Islet of Langerhans (tissue), 1 donor: ENCODE measurements at regions not wholly inside any gene's neighbourhood (a gene's known extent, or its start where the extent isn't known, plus 50 kb on each side); places are given as distances from the start of the nearest gene placed in this dataset.
"Not testable (repeated sequence)": the region's sequence is repeated elsewhere in the genome, so short reads cannot be mapped to it uniquely, and the experiment has no call there.

Source experiments
- FAIRE-seq: peaks from one replicate; lab custom pipeline; 2011; peaks lifted over from hg19 to GRCh38; lab: Jason Lieb, UNC

DNA sequence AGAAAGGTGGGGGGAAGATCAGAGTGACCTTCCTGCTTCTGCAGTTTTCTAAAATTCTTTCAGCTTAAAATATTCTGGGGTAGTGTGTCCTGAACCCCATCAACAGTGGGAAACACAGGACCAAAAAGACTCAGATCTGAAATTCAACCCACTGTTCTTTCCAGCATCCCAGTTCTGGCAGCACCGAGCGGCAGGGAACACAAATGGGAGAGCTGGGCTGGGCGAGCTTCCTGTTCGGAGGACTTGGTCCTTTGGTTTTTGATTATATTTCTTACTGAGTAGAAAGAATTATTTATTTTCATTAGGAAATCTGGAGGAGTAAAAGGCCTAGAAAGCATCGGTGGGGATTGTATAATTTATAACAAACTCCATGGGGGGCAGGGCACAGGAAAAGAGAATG, 239.1 kb downstream of the COG6 start:
- no peak for FAIRE-seq

DNA sequence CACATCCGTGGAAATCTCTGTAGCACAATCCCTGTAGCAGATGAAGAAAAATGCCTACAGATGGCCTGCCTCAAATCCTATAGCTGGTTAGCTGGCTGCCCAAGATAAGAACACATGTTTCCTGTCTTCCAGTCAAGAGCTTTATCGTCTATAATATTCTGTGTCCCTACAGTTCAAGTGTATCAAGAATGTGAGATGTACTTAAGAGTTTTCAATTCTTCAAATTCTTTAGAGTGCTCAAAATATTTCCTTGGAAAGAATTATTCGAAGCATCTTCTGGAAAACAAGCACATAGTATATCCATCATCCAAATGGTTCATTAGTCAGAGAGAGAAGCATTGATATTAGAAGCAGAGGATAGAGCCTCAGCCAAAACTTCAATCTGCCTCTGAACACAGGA, 239.8 kb downstream of the COG6 start:
- no peak for FAIRE-seq

DNA sequence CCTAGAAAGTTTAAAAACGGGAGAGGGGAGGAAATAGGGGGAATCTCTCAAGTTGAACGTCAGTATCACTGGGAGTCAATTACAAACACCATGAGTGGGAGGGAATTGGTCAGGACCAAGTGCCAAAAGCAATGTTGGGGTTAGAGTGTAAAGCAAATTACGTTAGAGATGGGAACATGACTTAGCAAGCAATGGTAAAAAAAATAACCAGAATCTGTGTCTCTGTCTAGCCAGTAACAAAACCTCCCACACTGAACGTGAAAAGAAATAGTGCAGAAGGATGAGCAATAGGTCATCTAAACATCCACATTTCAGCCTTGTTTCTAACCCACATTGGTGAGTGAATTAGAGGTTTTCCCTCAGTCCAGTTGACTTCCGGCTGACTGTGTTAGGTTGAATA, 242.2 kb downstream of the COG6 start:
- no peak for FAIRE-seq

DNA sequence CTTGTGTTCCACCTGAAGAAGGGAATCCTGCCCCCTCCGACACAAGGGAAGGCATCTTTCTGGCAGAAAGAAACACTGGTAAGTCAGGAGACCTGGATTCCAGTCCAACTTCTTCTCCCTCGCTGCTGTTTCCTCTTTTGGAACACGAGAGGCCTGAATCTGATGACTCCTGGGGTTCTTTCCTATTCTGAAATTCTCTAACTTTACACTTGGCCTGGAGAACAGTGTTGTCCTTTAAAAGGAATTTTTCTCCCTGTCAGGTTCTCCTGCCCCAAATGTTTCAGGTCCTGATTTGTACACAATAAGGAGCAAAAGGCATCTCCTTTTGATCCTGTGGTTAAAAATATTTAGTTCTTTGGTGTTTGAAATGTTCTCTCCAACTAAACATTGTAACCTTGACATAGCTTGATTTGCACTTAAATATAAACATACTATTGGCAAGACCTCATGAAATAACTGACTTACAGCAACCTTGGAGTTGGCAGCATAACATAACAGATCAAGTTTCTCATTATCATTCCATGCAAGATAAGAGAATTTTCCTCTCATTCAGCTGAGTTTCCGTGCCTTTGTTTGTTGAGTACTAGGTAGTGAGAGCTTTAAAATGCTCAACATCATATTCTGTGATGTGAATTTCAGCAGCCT, 244.8 kb downstream of the COG6 start:
- no peak for FAIRE-seq

DNA sequence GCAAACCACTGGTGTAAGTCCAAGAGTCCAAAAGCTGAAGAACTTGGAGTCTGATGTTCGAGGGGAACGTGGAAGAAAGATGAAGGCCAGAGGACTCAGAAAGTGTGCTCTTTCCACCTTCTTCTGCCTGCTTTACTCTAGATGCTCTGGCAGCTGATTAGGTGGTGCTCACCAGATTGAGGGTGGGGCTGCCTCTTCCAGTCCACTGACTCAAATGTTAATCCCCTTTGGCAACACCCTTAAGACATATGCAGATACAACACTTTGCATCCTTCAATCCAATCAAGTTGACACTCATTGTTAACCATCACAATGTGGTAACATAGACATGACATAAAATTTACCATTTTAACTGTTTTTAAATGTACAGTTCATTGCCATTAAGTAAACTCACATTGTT, 249.5 kb downstream of the COG6 start:
- FAIRE-seq = no peak

DNA sequence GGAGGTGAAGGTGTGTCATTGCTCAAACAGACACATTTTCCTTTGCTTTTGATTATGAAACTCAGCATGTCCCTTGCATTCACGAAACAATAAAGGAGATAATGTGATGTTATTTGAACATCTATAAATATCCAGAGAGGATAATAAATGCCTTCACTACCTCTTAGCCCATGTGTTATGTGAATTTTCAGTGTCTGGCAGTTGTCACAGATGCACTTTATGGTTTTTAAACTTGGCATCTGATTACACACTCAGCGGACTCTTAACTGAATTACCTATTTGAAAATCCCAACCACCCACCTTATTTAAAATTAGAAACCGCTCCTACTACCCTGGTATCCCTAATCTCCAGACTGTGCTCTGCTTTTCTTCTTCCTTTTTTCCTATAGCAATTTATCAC, 254.2 kb downstream of the COG6 start:
- no peak for FAIRE-seq

DNA sequence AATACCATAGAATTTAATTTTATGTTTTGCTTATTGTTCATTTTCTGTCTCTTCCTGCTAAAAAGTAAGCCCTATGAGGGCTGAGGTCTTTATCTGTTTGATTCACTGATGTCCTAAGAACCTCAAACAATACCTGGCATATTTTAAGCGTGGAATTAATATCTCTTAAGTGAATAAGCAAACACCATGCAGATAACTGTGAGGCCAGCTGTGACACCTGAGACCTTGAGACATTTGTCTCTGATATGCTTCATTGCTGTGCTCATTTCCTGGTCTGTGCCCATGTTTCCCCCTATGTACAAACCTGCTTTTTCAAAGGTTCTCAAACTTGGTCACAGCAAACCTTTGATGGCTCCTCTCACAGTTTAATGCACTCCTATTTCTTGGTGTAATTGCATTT, 254.6 kb downstream of the COG6 start:
- FAIRE-seq = no peak

DNA sequence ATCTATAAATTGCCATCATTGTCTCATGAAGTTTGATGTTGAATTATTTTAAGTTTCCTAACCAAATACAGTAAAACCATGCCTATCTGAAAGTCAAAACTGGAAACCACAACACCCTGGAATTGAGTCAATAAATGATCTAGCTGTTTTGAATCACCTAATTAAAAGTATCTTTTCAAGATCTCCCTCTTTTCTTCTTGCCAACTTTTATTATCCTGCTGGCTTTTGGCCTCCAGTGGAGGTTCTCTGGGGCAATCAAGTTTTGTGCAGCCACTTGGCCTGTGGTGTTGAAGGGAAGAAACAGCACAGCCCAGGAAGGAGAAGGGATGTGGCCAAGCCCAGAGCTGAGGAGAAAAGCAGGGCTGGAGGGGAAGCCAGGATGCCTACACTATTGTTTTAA, 255.4 kb downstream of the COG6 start:
- FAIRE-seq = no peak

DNA sequence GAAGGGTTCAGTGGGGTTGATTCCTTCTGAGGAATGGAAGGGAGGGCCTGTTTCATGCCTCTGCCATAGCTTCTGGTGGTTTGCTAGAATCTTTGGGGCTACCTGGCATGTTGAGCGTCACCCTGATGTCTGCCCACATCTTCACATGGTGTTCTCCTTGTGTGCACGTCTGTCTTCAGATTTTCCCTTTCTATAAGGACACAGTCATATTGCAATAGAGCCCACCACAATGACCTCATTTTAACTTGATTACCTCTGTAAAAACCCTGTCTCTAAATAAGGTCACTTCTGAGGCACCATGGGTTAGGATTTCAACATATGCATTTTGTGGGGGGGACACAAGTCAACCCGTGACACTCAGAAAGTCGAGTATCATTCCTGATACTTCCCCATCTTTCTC, 257.9 kb downstream of the COG6 start:
- no peak for FAIRE-seq

DNA sequence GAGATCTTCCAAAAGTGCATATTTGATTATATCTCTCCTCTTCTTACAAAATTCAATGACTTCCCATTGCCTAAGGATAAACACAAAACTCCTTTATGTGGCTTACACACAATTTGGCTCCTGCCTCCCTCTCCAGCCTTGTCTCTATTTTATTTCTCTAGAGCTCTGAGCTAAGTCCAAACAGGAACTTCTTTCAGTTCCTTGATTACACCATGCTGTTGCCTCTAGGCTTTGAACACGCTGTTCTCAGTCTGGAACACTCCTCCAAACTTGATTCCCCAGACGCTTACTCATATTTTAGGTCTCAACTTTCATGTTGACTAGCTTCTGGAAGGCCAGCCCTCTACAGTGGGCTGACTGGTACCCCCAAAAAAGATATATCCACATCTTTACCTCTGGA, 258.5 kb downstream of the COG6 start:
- FAIRE-seq = no peak

DNA sequence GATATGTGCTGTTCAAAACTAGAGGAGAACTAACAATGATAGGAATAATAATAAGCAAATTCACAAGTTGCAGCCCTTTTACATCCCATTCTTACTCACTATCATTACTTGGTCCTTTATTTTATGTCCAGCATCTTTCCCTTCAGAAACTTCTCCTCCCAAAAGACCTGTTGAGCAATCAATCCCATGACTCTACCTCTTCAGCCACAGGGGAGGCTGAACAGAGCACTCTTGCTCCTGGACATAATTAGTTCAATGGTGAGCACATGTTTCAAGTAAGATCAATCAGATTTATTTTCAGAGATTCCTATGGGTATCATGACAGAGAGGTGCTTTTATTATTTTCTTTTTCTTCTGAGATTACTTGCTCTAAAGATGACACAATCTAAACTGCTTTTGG, 260.0 kb downstream of the COG6 start:
- FAIRE-seq = no peak

DNA sequence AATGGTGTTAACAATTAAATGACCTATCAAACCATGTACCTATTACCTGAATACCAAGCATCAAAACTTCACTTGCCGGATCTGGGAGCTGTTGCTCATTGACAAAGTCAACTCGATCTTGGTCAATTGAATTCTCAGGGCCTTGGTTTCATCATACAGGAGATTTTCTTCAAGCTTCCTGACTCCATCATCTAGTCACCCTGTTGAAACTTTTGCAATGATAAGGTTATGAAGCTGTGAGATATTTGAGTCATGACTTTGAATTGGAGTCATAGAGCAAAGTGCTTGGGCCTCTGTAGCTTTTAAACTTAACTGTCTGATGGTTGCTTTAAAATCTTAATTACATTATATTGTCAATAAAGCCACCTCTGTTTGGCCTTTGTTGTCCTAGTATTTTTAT, 260.9 kb downstream of the COG6 start:
- FAIRE-seq = no peak

DNA sequence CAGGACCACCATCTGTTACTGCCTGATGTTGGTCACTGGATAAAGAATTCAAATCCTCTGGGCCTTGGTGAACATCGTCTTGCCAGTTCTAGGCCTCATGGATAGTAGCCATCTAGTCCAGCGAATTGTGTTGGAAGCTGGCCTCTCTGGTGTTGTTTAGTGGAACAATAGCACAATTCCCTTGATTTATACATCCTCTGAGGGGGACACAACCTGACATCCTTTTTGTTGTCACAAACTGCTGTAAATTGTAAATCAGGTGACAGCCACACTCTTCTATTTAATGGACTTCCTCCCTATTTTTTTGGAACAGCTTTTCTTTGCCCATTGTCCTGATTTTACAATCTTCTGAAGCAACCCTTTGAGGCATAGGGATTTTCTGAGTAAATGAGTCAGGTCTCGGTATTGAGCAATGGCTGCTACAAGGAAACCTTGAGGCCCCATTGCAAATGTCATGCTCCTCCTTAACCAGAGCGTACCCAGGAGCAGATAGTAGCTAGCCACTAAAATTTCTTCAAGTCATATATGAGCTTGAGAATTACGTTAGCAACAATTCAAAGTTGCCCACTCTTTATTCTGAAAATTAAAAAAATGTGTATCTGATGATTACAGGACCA, 263.3 kb downstream of the COG6 start:
- no peak for FAIRE-seq

DNA sequence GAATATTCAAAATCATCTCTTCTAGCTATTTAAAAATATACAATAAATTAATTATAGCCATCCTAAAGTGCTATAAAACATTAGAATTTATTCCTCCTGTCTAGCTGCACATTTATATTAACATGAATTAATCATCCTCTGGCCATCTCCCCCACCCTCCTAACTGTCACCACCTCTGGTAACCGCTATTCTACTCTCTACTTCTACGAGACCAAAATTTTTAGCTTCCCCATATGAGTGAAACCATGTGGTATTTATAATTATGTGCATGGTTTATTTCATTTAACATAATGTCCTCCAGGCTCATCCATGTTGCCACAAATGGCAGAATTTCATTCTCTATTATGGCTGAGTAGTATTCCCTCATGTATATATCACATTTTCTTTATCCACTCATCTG, 265.2 kb downstream of the COG6 start:
- FAIRE-seq = no peak

DNA sequence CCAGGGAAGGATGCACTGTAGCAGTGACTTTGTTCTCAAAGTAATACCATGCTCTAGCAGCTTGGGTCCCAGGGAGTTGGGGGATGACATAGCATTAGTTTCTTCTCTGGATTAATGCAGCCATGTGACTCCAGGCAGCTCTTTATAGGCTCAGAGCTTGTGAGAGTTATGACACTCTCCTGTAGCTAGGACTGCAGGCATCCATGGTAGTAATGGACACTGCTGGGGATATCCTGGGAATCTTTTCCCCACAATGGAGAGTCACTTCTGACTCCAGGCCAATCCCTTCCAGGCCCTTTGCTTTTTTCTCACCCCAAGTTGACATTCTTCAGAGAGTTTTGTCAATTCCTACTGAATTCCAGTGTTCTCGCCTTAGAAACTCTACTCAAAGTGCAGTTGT, 270.9 kb downstream of the COG6 start:
- no peak for FAIRE-seq

DNA sequence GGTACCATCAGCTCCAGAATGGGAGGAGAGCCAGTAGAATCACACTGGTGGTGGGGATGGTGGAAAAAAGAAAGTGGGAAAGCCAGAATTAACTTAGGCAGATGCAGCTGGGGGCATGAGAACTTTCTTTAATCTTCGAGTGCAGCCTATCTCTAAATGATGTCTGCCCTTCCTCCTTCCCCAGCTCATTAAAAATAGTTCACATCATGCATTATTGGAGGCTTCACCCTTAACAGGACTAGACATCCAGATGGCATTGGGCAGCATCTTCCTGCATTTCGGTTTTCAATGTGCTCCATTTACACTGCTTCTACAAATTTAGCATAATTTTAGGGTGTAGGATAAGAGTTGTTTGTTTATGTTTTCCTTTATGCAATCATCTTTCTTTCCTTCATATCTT, 272.8 kb downstream of the COG6 start:
- no peak for FAIRE-seq

DNA sequence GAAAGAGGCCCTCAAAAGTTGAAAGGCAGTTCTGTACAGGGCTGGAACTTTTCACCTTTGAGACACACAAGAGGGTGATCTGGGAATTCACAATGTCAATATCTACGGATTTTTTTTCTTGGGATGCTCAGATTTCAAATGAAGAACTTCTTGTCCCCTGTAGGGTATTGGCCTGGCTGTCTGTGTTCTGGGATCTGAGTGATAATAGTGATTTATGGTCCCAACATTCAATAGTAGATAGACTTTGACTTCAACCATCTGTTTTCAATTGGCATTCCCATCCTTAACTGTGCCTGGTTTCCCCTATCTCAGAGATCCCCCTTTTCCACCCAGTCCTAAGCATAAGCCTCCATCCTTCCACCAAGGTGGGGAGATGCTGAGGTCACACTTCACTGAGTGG, 274.1 kb downstream of the COG6 start:
- no peak for FAIRE-seq

DNA sequence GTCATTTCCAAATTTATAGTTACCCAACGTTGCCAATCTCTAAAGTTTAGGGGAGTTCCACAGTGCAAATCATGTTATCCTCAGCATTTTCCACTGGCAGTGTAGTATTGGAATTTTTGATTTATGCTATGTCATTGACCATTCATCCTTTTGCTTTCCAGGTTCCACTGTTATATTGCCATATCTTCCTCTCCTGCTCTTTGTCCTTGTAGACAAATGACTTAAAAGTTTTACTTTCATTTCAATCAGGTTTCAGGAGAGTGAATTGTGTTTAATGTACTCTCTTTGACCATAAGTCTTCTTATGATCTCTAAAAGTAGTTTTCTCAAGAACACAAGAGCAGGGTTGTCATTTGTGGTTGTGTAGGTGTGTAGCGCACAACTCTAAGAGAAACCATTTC, 274.6 kb downstream of the COG6 start:
- no peak for FAIRE-seq

DNA sequence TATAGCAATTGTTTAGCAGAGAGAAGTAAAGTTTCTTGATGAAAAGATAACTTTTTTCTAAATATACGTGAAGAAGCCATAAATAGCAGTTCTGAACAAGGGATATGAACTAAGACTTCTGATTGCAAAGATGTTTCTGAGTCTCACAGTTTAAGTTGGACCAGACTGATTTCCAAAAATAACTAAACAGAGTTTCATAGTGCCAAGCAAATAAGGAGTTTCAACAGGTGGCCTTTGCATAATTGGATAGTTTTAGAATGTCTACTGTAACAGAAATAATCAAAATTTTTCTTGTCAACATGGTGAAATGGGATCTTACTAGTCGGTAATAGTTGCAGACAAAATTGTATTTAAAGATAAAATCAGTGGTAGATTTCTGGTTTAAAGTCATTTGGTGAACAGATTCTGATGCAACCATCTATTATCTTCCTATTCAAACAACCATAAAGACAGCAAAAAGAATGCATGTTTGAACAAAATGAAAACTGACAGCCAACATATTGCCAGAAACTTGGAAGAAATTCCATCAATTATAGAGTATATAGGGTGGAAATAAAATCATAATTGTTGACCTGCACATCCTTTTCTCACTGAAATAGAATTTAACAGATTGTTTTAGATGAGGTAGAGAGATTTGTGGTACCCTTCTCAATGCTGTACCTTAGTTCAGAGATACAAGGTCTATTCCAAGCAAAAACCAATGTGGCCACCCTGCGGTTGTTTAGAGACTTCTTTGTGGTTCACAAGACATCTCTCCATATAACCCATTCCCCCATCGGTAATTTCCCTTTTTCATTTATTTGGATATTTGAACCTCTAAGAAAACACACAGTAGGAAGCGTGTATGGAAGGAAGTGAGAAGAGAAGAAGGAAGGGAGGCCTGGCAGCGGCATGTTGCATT, 275.3 kb downstream of the COG6 start:
- no peak for FAIRE-seq

DNA sequence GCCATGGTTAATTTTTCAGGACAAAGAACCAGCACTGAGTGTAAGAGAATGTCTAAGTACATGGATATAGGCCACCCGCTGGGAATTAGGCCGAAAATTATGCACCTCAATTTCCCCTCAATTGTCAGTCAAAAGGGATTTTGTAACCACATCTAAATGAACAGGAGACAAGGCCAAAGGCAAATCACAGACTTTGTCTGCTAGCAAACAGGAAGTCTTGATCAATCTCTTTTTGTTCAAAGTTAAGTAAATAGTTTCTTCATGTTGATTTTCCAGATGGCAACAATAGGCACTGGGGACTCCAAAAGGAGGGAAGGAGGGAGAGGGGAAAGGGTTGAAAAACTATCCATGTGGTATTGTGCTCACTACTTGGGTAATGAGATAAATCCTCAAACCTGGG, 276.0 kb downstream of the COG6 start:
- FAIRE-seq = no peak

DNA sequence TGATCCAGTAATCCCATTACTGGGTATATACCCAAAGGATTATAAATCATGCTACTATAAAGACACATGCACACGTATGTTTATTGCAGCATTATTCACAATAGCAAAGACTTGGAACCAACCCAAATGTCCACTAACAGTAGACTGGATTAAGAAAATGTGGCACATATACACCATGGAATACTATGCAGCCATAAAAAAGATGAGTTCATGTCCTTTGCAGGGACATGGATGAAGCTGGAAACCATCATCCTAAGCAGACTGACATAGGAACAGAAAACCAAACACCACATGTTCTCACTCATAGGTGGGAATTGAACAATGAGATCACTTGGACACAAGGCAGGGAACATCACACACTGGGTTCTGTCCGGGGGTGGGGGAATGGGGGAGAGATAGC, 277.1 kb downstream of the COG6 start:
- not testable (repeated sequence) for FAIRE-seq

DNA sequence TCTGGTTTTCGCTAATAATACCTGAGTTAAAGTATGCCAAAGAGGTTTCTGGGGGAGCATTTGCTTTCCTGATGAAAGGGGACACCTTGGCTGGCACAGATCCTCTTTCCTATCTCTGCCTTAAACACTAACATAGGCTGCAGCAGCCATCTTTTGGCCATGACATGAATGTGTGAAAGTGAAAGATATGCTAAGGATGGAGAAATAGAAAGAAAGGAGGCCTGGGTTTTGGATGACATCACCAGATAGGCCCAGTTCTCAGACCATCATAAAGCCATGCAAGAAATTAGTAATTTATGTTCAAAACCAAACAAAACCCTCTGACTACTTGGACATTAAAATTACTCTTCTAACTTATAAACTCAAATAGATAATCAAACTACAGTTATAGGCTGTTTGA, 279.7 kb downstream of the COG6 start:
- no peak for FAIRE-seq

DNA sequence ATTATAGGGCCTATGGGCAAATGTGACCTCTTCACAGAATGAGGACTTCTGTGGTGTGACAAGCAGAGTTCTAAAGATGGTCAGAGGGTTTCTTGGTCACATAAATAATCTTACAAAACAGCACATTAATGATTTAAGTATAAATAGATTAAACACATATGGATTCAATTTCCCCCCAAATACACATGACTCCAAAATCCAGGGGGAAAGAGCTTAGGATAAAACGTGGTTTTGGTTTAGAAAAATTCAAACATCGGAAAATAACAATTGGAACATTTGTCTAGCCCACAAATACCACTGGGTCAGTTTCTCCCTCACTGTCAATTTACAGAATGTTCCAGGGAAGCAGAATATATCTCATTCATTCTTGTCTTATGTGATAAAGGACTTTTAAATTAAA, 283.1 kb downstream of the COG6 start:
- FAIRE-seq = no peak

DNA sequence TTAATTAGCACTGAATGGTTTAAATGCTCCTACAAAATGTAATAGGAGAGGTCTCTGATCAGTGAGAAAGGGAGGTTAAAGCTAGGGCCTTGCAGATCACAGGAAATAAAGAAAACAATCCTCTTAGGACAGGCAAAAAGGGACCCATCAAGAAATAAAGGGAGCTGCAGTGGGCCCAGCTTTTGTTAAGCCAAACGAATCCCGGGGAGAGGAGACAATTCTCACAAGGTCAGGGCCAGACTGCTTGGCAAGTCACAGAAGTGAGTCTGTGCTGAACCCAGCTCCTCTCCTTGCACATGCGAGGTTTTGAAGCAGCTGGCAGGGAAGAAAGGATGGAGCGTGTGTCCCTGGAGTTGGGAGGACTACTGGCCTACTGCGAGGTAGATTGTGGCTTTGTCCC, 285.8 kb downstream of the COG6 start:
- no peak for FAIRE-seq
